SK-N-SH (cell line): ENCODE measurements at regions not wholly inside any gene's neighbourhood (a gene's known extent, or its start where the extent isn't known, plus 50 kb on each side); places are given as distances from the start of the nearest gene placed in this dataset.

ENCODE experiments used
- CTCF ChIA-PET: fragments of 300-600, 350-600 bp; formaldehyde crosslinking; extraction: SDS; loops from one replicate; lab custom pipeline; 2021; lab: Yijun Ruan, JAX
- POLR2A ChIA-PET: fragments of 350-600 bp; sonication (Branson Sonifier 250); formaldehyde crosslinking; extraction: SDS; loops from one replicate; lab custom pipeline; 2020; ENCODE audit warnings: antibody characterized with exemption, inconsistent platforms; lab: Yijun Ruan, JAX
- DNase-seq: peaks from one replicate; pipeline ENCODE4 v3.0.0; 2012
- H2AFZ ChIP-seq: fragments of 200-600 bp; sonication (generic); 2 replicates; pipeline ENCODE4 v1.8.1; 2016; ENCODE audit warnings: antibody characterized with exemption, mild to moderate bottlenecking, low read depth
- H3F3A ChIP-seq: fragments of 200-600 bp; sonication (generic); replicated peaks from 2 replicates; pipeline ENCODE3; 2016; ENCODE audit warnings: antibody characterized with exemption, mild to moderate bottlenecking; ENCODE audit not compliant: insufficient read depth
- H3K27ac ChIP-seq, 2 experiments: fragments of 200-500 bp in 1 of 2; fragments of 200-600 bp in 1 of 2; sonication (Bioruptor generic) in 1 of 2; sonication (generic), shearing (Covaris generic) in 1 of 2; 2 replicates each; pipeline versions ENCODE4 v1.5.1 to v1.6.1; 2014 to 2016; ENCODE audit warnings: low read depth in 2 of 2, inconsistent platforms in 1 of 2, low read length in 1 of 2, mild to moderate bottlenecking in 1 of 2, mixed read lengths in 1 of 2
- H3K27me3 ChIP-seq: fragments of 200-600 bp; sonication (generic), shearing (Covaris generic); 2 replicates; pipeline ENCODE4 v1.6.1; 2016; ENCODE audit warnings: mixed run types; ENCODE audit not compliant: insufficient read depth
- H3K36me3 ChIP-seq, 2 experiments: fragments of 200-500 bp in 1 of 2; fragments of 200-600 bp in 1 of 2; sonication (Bioruptor generic) in 1 of 2; sonication (generic) in 1 of 2; replicated peaks in 1 of 2; 2 replicates each; pipeline versions ENCODE3 to v1.5.1; 2014 to 2016; ENCODE audit warnings: low read length in 1 of 2, mild to moderate bottlenecking in 1 of 2; ENCODE audit not compliant: insufficient read depth in 2 of 2, control insufficient read depth in 1 of 2
- H3K4me1 ChIP-seq, 2 experiments: fragments of 200-500 bp in 1 of 2; fragments of 200-600 bp in 1 of 2; sonication (Bioruptor generic) in 1 of 2; sonication (generic), shearing (Covaris generic) in 1 of 2; 2 replicates each; pipeline versions ENCODE4 v1.5.1 to v1.6.1; 2014 to 2016; ENCODE audit warnings: low read depth in 1 of 2, low read length in 1 of 2, mixed run types in 1 of 2; ENCODE audit not compliant: insufficient read depth in 2 of 2, control insufficient read depth in 1 of 2
- H3K4me2 ChIP-seq: fragments of 200-600 bp; sonication (generic), shearing (Covaris generic); 2 replicates; pipeline ENCODE4 v1.6.1; 2017; ENCODE audit warnings: mixed run types
- H3K4me3 ChIP-seq, 2 experiments: fragments of 200-500 bp in 1 of 2; fragments of 200-600 bp in 1 of 2; sonication (Bioruptor generic) in 1 of 2; sonication (generic), shearing (Covaris generic) in 1 of 2; 2 replicates each; pipeline versions ENCODE4 v1.5.1 to v1.8.1; 2014 to 2016; ENCODE audit warnings: low read depth in 2 of 2, inconsistent platforms in 1 of 2, low read length in 1 of 2, mild to moderate bottlenecking in 1 of 2, mixed read lengths in 1 of 2, moderate library complexity in 1 of 2
- H3K79me2 ChIP-seq: fragments of 200-600 bp; sonication (generic); 2 replicates; pipeline ENCODE4 v1.8.1; 2017; ENCODE audit warnings: mild to moderate bottlenecking; ENCODE audit not compliant: insufficient read depth
- H3K9ac ChIP-seq: fragments of 200-600 bp; sonication (generic); 2 replicates; pipeline ENCODE4 v1.6.1; 2017; ENCODE audit warnings: mixed run types
- H3K9me2 ChIP-seq: fragments of 200-600 bp; sonication (generic); 2 replicates; pipeline ENCODE4 v1.6.1; 2017; ENCODE audit warnings: mixed run types
- H3K9me3 ChIP-seq: fragments of 200-600 bp; sonication (generic); 2 replicates; pipeline ENCODE4 v1.6.1; 2017; ENCODE audit warnings: mixed run types, mild to moderate bottlenecking, moderate library complexity
- H4K20me1 ChIP-seq: fragments of 200-600 bp; sonication (generic); 2 replicates; pipeline ENCODE4 v1.6.1; 2017; ENCODE audit warnings: mild to moderate bottlenecking, mixed run types; ENCODE audit not compliant: insufficient read depth
- ELF1 ChIP-seq: IDR thresholded peaks from 2 replicates; pipeline ENCODE4 v1.4.0; 2012
- EZH2phosphoT487 ChIP-seq: fragments of 200-600 bp; sonication (generic); IDR thresholded peaks from 2 replicates; pipeline ENCODE4 v1.6.1; 2017; ENCODE audit warnings: low read depth, mixed run types, mild to moderate bottlenecking, antibody characterized with exemption, moderate library complexity, borderline replicate concordance
- FOXM1 ChIP-seq: IDR thresholded peaks from 2 replicates; pipeline ENCODE4 v1.4.0; 2012; ENCODE audit warnings: low read depth, mild to moderate bottlenecking
- GATA2 ChIP-seq: sonication (generic); formaldehyde crosslinking; IDR thresholded peaks from 2 replicates; pipeline ENCODE4 v1.5.0; 2020; ENCODE audit warnings: mild to moderate bottlenecking, missing genetic modification reagents
- MEF2A ChIP-seq: IDR thresholded peaks from 2 replicates; pipeline ENCODE4 v1.4.0; 2012; ENCODE audit warnings: low read depth, borderline replicate concordance
- MXI1 ChIP-seq: IDR thresholded peaks from 2 replicates; pipeline ENCODE4 v1.6.1; 2012; ENCODE audit warnings: mild to moderate bottlenecking, low read depth, low read length, improper control_type of control experiment
- NFIC ChIP-seq: IDR thresholded peaks from 2 replicates; pipeline ENCODE4 v1.4.0; 2012; ENCODE audit warnings: borderline replicate concordance
- PBX3 ChIP-seq: IDR thresholded peaks from 2 replicates; pipeline ENCODE4; 2012
- POLR2AphosphoS5 ChIP-seq: IDR thresholded peaks from 2 replicates; pipeline ENCODE4 v1.6.1; 2012; ENCODE audit warnings: low read depth, low read length
- RFX5 ChIP-seq: IDR thresholded peaks from 2 replicates; pipeline ENCODE4 v1.6.1; 2012; ENCODE audit warnings: mild to moderate bottlenecking, improper control_type of control experiment, low read length
- SIN3A ChIP-seq: IDR thresholded peaks from 2 replicates; pipeline ENCODE4 v1.6.1; 2012; ENCODE audit warnings: low read depth, mild to moderate bottlenecking, low read length, moderate library complexity, borderline replicate concordance
- SMC3 ChIP-seq: IDR thresholded peaks from 2 replicates; pipeline ENCODE4 v1.6.1; 2012; ENCODE audit warnings: low read depth, low read length, improper control_type of control experiment
- TAF1 ChIP-seq: IDR thresholded peaks from 2 replicates; pipeline ENCODE4 v1.6.1; 2012; ENCODE audit warnings: low read depth, mild to moderate bottlenecking, low read length, moderate library complexity, borderline replicate concordance
- TCF12 ChIP-seq: IDR thresholded peaks from 2 replicates; pipeline ENCODE4 v1.4.0; 2012
- TEAD4 ChIP-seq: IDR thresholded peaks from 2 replicates; pipeline ENCODE4 v1.4.0; 2012; ENCODE audit warnings: mild to moderate bottlenecking, borderline replicate concordance; ENCODE audit not compliant: insufficient read depth
- WGBS: methylation state at CpG from one replicate; pipeline ENCODE4 v1.1.6; 2017; ENCODE audit warnings: low lambda C conversion rate; 5-methylcytosine and 5-hydroxymethylcytosine counted together
- TF ChIP-seq, protein P1 (sequence below): IDR thresholded peaks from 2 replicates; pipeline ENCODE4 v1.6.1; 2012; ENCODE audit warnings: mild to moderate bottlenecking, low read depth, low read length, moderate library complexity
- TF ChIP-seq, protein P2 (sequence below): IDR thresholded peaks from 2 replicates; pipeline ENCODE4 v1.4.0; 2012; ENCODE audit warnings: low read depth
- TF ChIP-seq, protein P3 (sequence below): IDR thresholded peaks from 2 replicates; pipeline ENCODE4 v1.4.0; 2012; ENCODE audit warnings: low read depth, borderline replicate concordance

DNA sequence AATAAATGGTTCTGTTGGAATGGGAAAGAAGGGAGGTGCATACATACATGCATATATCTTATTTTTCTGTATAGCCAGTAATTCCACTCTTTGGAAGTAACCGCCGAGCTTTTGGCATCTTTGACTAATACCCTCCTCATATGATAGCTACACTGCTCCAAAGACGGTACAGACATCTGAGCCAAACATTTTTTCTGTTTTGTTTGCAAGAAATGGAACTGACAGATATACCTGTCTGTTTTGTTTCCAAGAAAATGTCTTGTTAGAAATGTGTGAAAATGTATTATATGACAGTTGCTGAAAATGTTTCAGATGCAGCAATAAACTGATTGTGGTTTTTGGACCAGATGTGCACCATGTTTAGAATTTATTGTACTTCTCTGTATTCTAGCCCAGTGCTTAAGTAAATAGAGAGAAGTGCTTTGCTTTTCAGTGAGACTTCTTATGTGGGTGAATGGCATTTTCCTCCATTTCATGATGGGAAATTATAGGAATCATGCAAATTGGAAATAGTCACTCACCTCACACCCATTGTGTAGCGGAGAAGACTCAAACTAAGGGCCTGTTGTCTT lies 396.9 kb downstream of the KCNRG start (continued):
- TF ChIP-seq, protein P1, sequence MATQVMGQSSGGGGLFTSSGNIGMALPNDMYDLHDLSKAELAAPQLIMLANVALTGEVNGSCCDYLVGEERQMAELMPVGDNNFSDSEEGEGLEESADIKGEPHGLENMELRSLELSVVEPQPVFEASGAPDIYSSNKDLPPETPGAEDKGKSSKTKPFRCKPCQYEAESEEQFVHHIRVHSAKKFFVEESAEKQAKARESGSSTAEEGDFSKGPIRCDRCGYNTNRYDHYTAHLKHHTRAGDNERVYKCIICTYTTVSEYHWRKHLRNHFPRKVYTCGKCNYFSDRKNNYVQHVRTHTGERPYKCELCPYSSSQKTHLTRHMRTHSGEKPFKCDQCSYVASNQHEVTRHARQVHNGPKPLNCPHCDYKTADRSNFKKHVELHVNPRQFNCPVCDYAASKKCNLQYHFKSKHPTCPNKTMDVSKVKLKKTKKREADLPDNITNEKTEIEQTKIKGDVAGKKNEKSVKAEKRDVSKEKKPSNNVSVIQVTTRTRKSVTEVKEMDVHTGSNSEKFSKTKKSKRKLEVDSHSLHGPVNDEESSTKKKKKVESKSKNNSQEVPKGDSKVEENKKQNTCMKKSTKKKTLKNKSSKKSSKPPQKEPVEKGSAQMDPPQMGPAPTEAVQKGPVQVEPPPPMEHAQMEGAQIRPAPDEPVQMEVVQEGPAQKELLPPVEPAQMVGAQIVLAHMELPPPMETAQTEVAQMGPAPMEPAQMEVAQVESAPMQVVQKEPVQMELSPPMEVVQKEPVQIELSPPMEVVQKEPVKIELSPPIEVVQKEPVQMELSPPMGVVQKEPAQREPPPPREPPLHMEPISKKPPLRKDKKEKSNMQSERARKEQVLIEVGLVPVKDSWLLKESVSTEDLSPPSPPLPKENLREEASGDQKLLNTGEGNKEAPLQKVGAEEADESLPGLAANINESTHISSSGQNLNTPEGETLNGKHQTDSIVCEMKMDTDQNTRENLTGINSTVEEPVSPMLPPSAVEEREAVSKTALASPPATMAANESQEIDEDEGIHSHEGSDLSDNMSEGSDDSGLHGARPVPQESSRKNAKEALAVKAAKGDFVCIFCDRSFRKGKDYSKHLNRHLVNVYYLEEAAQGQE, result no peak

DNA sequence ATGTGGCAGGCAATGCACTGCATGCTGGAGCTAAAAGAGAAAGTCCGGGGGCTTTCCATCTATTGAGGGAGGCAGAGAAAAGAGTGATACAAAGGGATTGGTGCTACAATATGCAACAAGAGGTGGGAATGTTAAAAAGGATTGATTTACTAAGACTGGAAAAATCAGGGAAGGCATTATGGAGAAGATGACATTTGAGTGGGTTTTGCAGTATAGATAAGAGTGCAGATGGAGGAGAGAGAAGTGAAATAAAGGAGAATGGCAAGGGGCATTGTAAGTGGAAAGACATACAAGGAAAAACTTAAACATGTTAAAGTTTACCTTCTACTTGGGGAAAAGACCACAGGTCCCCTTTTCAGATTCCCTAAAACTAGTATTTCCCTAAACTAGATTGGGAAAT lies 399.4 kb downstream of the KCNRG start:
- TF ChIP-seq MXI1, result no peak
- no peak for TF ChIP-seq GATA2
- no peak for TF ChIP-seq SMC3
- H3K4me1 ChIP-seq, result peaks cover 0 to 15% of the 10 kb centered on the region in 2 experiments; a peak in 3 of 4 replicates
- H4K20me1 ChIP-seq, result no peaks in the 10 kb centered on the region
- H3K9me3 ChIP-seq, result no peaks in the 10 kb centered on the region
- H3K4me2 ChIP-seq, result no peak overlapping the region
- H3K9me2 ChIP-seq, result no peaks in the 10 kb centered on the region
- WGBS, result 91% methylated on average over 1 of the region's 1 CpG
- no peak overlapping the region for H3K4me3 ChIP-seq
- H3F3A ChIP-seq, result peaks cover 20% of the 10 kb centered on the region
- H2AFZ ChIP-seq, result no peak overlapping the region
- no peak overlapping the region for H3K9ac ChIP-seq
- no peak for DNase-seq
- no peaks in the 10 kb centered on the region for H3K27me3 ChIP-seq
- H3K36me3 ChIP-seq, result no peaks in the 10 kb centered on the region
- POLR2A ChIA-PET, result no interaction called here
- H3K79me2 ChIP-seq, result no peaks in the 10 kb centered on the region
- H3K27ac ChIP-seq, result no peak overlapping the region
- CTCF ChIA-PET, result interaction anchor here (0.6 kb wide), 1 partner anchor 57 kb away, joined by 3 read pairs; no protein-coding TSS in a partner anchor

DNA sequence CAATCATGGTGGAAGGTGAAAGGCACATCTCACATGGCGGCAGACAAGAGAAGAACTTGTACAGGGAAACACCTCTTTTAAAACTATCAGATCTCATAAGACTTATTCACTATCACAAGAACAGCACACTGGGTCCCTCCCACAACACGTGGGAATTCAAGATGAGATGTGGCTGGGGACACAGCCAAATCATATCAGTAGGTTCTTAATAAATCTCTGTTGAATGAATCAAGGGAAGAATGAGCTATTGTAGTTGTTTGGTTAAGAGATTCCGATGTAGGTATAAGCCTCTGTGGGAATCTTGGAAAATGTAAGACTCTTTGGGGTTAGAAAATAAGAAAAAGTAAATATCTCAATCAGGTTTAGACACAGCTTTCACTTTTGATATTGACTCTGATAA lies 400.2 kb downstream of the KCNRG start:
- Histone ChIP-seq H3K36me3 (no peaks in the 10 kb centered on the region), H4K20me1 (no peaks in the 10 kb centered on the region), H3K4me3 (no peak overlapping the region), H3K4me2 (no peak overlapping the region), H3K79me2 (no peaks in the 10 kb centered on the region), H3F3A (peaks cover 20% of the 10 kb centered on the region), H3K9ac (no peak overlapping the region), H3K27me3 (no peaks in the 10 kb centered on the region), H3K9me2 (no peaks in the 10 kb centered on the region), H2AFZ (no peak overlapping the region), H3K9me3 (no peaks in the 10 kb centered on the region), H3K27ac (no peak overlapping the region), H3K4me1 (peaks cover 0 to 15% of the 10 kb centered on the region in 2 experiments; a peak in 3 of 4 replicates)
- CTCF ChIA-PET, result no interaction called here
- POLR2A ChIA-PET, result no interaction called here
- WGBS, result 66% methylated on average over 3 of the region's 3 CpGs
- no peak for DNase-seq
- TF ChIP-seq, protein P2, sequence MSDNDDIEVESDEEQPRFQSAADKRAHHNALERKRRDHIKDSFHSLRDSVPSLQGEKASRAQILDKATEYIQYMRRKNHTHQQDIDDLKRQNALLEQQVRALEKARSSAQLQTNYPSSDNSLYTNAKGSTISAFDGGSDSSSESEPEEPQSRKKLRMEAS, result no peak
- no peak for TF ChIP-seq MEF2A
- no peak for TF ChIP-seq ELF1
- TF ChIP-seq EZH2phosphoT487, result no peak
- no peak for TF ChIP-seq POLR2AphosphoS5
- TF ChIP-seq, protein P3, sequence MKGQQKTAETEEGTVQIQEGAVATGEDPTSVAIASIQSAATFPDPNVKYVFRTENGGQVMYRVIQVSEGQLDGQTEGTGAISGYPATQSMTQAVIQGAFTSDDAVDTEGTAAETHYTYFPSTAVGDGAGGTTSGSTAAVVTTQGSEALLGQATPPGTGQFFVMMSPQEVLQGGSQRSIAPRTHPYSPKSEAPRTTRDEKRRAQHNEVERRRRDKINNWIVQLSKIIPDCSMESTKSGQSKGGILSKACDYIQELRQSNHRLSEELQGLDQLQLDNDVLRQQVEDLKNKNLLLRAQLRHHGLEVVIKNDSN, result no peak
- no peak for TF ChIP-seq NFIC
- no peak for TF ChIP-seq FOXM1
- TF ChIP-seq TCF12, result no peak
- TF ChIP-seq TEAD4, result no peak
- no peak for TF ChIP-seq RFX5
- no peak for TF ChIP-seq SIN3A
- TF ChIP-seq PBX3, result no peak
- TF ChIP-seq TAF1, result no peak
